Caki2 (cell line): ENCODE measurements at regions not wholly inside any gene's neighbourhood (a gene's known extent, or its start where the extent isn't known, plus 50 kb on each side); places are given as distances from the start of the nearest gene placed in this dataset.

Experiments
- DNase-seq: peaks from one replicate; pipeline ENCODE4 v3.0.0-alpha.2; 2015; ENCODE audit warnings: low read depth
- in situ Hi-C: cut with HindIII; loops from 2 replicates; pipeline ENCODE4 v1.10.0; 2016; ENCODE audit warnings: low sequenced_read_pairs, low pct_unique_long_range_greater_than_20kb, mixed read lengths

- in situ Hi-C loops = no loop called here
- no peak for DNase-seq
These were observed 50.9 kb upstream of the A1CF start for GRCh38 chr10:50936335-50936734.

- in situ Hi-C loops = no loop called here
- DNase-seq = peak; percentile 21
These were observed 51.9 kb upstream of the A1CF start for GRCh38 chr10:50937230-50937907.

GRCh38 chr10:50941629-50942028, 56.2 kb upstream of the A1CF start:
- in situ Hi-C loops = no loop called here
- DNase-seq = no peak

- no peak for DNase-seq
- in situ Hi-C loops = no loop called here
These were observed 61.8 kb upstream of the A1CF start for GRCh38 chr10:50946991-50947781.

GRCh38 chr10:50951365-50951764, 65.9 kb upstream of the A1CF start:
- no peak for DNase-seq
- in situ Hi-C loops = no loop called here

GRCh38 chr10:50961297-50961696, 75.9 kb upstream of the A1CF start:
- no peak for DNase-seq
- in situ Hi-C loops = no loop called here

- DNase-seq = no peak
- in situ Hi-C loops = no loop called here
These were observed 77.6 kb upstream of the A1CF start for GRCh38 chr10:50963063-50963462.

GRCh38 chr10:50968386-50969091, 83.1 kb upstream of the A1CF start:
- DNase-seq = no peak
- in situ Hi-C loops = no loop called here

- DNase-seq = peak; percentile 79
- in situ Hi-C loops = no loop called here
These were observed 87.2 kb upstream of the A1CF start for GRCh38 chr10:50972591-50972990.

GRCh38 chr10:50981385-50981784, 92.9 kb upstream of the PRKG1 start:
- in situ Hi-C loops = no loop called here
- DNase-seq = no peak

GRCh38 chr10:50981904-50982303, 92.4 kb upstream of the PRKG1 start:
- DNase-seq = no peak
- in situ Hi-C loops = no loop called here

- DNase-seq = no peak
- in situ Hi-C loops = no loop called here
These were observed 91.3 kb upstream of the PRKG1 start for GRCh38 chr10:50982989-50983388.

GRCh38 chr10:50987934-50988333, 86.4 kb upstream of the PRKG1 start:
- in situ Hi-C loops = no loop called here
- DNase-seq = no peak

- peak; percentile 29 for DNase-seq
- in situ Hi-C loops = no loop called here
These were observed 85.5 kb upstream of the PRKG1 start for GRCh38 chr10:50988792-50989191.

GRCh38 chr10:50990568-50991455, 83.5 kb upstream of the PRKG1 start:
- in situ Hi-C loops = no loop called here
- DNase-seq = peak; percentile 45

- in situ Hi-C loops = no loop called here
- no peak for DNase-seq
These were observed 82.6 kb upstream of the PRKG1 start for GRCh38 chr10:50991456-50992355.

GRCh38 chr10:50992356-50992901, 81.9 kb upstream of the PRKG1 start:
- no peak for DNase-seq
- in situ Hi-C loops = no loop called here
